CD4-positive, CD25-positive, alpha-beta regulatory T cell (primary cell): ENCODE measurements at regions not wholly inside any gene's neighbourhood (a gene's known extent, or its start where the extent isn't known, plus 50 kb on each side); places are given as distances from the start of the nearest gene placed in this dataset.
A peak's percentile ranks its signal among the peaks of the same experiment; 100 is the strongest.

Experiments
- ATAC-seq, 2 donors: fragments of 150-1000 bp; cut with Tn5 transposase; one replicate each; pipeline ENCODE4 v1.10.0; 2021; ENCODE audit warnings: low read depth in 2 of 2, moderate number of reproducible peaks in 2 of 2, moderate library complexity in 1 of 2
- DNase-seq, 3 donors: peaks; one replicate each; pipeline versions ENCODE4 v3.0.0 to v3.0.0-alpha.2; 2012 to 2022; ENCODE audit warnings: mixed read lengths in 1 of 3
- H3K27ac ChIP-seq: one replicate; pipeline ENCODE4 v1.7.0; 2013; ENCODE audit warnings: mild to moderate bottlenecking, low read length; ENCODE audit not compliant: insufficient read depth, poor library complexity, severe bottlenecking
- H3K27me3 ChIP-seq: one replicate; pipeline ENCODE4 v1.7.0; 2013; ENCODE audit warnings: low read length; ENCODE audit not compliant: control insufficient read depth, insufficient read depth
- H3K36me3 ChIP-seq: one replicate; pipeline ENCODE4 v1.7.0; 2013; ENCODE audit warnings: mild to moderate bottlenecking, low read length, moderate library complexity; ENCODE audit not compliant: control insufficient read depth, insufficient read depth
- H3K4me1 ChIP-seq: 2 replicates; pipeline ENCODE4 v1.7.0; 2013; ENCODE audit warnings: mild to moderate bottlenecking, low read length; ENCODE audit not compliant: insufficient read depth, control insufficient read depth, poor library complexity, severe bottlenecking
- H3K4me3 ChIP-seq: one replicate; pipeline ENCODE4 v1.7.0; 2013; ENCODE audit warnings: low read depth, mild to moderate bottlenecking, low read length, moderate library complexity
- H3K9me3 ChIP-seq, 2 experiments: 1 replicate in 1 of 2; 2 replicates in 1 of 2; pipeline ENCODE4 v1.7.0; 2013; ENCODE audit warnings: low read length in 2 of 2, mild to moderate bottlenecking in 1 of 2, moderate library complexity in 1 of 2; ENCODE audit not compliant: control insufficient read depth in 2 of 2
- H3K27ac Mint-ChIP-seq, 3 donors: one replicate each; pipeline ENCODE4 v1.8.0; 2020 to 2022; ENCODE audit warnings: mild to moderate bottlenecking in 3 of 3, mixed read lengths in 3 of 3, moderate library complexity in 2 of 3
- H3K27me3 Mint-ChIP-seq: one replicate; pipeline ENCODE4 v1.8.0; 2022; ENCODE audit warnings: mild to moderate bottlenecking, mixed read lengths
- H3K36me3 Mint-ChIP-seq: one replicate; pipeline ENCODE4 v1.8.0; 2020; ENCODE audit warnings: mixed read lengths
- H3K4me1 Mint-ChIP-seq, 4 donors: one replicate each; pipeline ENCODE4 v1.8.0; 2020 to 2022; ENCODE audit warnings: mixed read lengths in 4 of 4, mild to moderate bottlenecking in 1 of 4
- H3K4me3 Mint-ChIP-seq, 4 donors: one replicate each; pipeline ENCODE4 v1.8.0; 2020 to 2022; ENCODE audit warnings: mild to moderate bottlenecking in 4 of 4, mixed read lengths in 4 of 4, moderate library complexity in 3 of 4
- H3K9me3 Mint-ChIP-seq, 7 donors: one replicate each; pipeline ENCODE4 v1.8.0; 2020 to 2022; ENCODE audit warnings: mixed read lengths in 7 of 7, mild to moderate bottlenecking in 3 of 7, moderate library complexity in 2 of 7

DNA sequence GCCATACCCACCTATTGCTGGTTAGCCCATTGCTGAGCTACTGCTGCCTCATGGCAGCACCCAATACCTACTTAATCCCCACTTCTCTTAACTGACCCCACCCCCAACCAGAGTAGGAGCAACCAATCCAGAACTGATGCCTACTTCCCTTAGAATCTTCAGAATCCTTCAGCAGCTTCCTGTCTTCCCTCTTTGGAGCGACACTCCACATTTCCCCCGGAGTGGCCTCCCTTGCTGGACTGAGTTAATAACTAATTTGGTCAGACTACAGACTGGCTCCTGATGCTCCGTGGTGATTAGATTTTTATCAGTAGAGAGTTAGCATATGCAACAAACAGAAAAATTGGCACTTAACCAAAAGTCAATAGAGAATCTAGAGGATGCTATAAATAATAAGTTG lies 51.2 kb upstream of the UBR2 start:
- H3K27me3 Mint-ChIP-seq, result no peaks in the 10 kb centered on the region
- no peak overlapping the region for H3K4me3 ChIP-seq
- H3K27ac Mint-ChIP-seq, result no peak overlapping the region
- no peaks in the 10 kb centered on the region for H3K9me3 ChIP-seq
- H3K9me3 Mint-ChIP-seq, result no peaks in the 10 kb centered on the region
- H3K4me1 ChIP-seq, result no peaks in the 10 kb centered on the region
- ATAC-seq, result no peak
- H3K27me3 ChIP-seq, result no peaks in the 10 kb centered on the region
- no peaks in the 10 kb centered on the region for H3K36me3 ChIP-seq
- no peaks in the 10 kb centered on the region for H3K36me3 Mint-ChIP-seq
- H3K4me1 Mint-ChIP-seq, result peaks cover 0 to 2% (median 0%) of the 10 kb centered on the region in 4 donors
- no peak overlapping the region for H3K27ac ChIP-seq
- H3K4me3 Mint-ChIP-seq, result no peak overlapping the region
- DNase-seq, result no peak

- no peaks in the 10 kb centered on the region for H3K36me3 ChIP-seq
- Mint-ChIP-seq H3K4me3 (no peak overlapping the region), H3K36me3 (no peaks in the 10 kb centered on the region), H3K27ac (peak overlapping the region in 1 of 3 donors; percentile 43), H3K9me3 (no peaks in the 10 kb centered on the region), H3K4me1 (peaks cover 0 to 4% (median 0%) of the 10 kb centered on the region in 4 donors), H3K27me3 (no peaks in the 10 kb centered on the region)
- no peak overlapping the region for H3K27ac ChIP-seq
- H3K4me1 ChIP-seq, result no peaks in the 10 kb centered on the region
- no peaks in the 10 kb centered on the region for H3K9me3 ChIP-seq
- DNase-seq (no peak), ATAC-seq (no peak)
- no peaks in the 10 kb centered on the region for H3K27me3 ChIP-seq
- H3K4me3 ChIP-seq, result no peak overlapping the region
Observed at GRCh38 chr6:42511803-42512422, 51.9 kb upstream of the UBR2 start.

DNA sequence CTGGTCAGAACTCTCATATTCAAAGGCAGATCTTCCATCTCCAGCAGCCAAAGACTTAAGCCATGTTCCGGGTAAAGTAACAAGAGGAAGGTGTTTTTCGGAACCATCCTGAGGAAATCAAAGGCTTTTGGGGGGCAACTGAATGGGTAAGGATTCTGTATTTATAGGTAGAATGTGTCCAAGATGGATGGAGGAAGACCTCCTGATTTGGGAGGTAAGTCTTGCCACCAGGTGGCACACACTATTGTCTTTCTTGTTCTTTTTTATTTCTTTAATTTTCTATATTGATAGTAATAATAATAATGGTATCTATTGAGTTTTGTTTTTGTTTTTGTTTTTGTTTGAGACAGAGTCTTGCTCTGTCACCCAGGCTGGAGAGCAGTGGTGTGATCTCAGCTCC lies 53.0 kb upstream of the UBR2 start:
- Mint-ChIP-seq H3K4me3 (no peak overlapping the region), H3K9me3 (no peaks in the 10 kb centered on the region)

DNA sequence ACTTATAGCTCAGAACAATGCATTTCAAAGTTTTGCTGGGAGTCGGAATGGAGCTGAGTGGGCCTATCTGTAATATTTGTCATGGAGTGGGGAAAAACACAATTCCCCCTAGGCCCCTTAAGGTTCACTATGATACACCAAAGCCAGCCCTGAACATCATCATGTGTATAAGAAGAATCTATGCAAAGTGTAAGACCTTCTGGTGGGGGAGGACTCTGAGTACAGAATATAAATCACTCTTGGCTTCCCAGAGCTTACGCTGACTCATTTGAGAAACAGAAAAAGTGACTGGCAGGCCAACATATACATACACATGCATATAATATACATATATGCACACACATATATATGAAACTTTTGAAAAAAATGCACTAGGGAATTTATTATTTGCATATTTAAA lies 54.1 kb upstream of the UBR2 start:
- H3K27ac ChIP-seq, result no peak overlapping the region

More for the DNA sequence above, 53.0 kb upstream of the UBR2 start:
- Mint-ChIP-seq H3K27me3 (no peaks in the 10 kb centered on the region), H3K4me1 (peaks cover 0 to 4% (median 0%) of the 10 kb centered on the region in 4 donors), H3K36me3 (no peaks in the 10 kb centered on the region), H3K27ac (no peak overlapping the region)
- Histone ChIP-seq H3K27me3 (no peaks in the 10 kb centered on the region), H3K36me3 (no peaks in the 10 kb centered on the region), H3K27ac (no peak overlapping the region), H3K9me3 (no peaks in the 10 kb centered on the region), H3K4me3 (no peak overlapping the region), H3K4me1 (no peaks in the 10 kb centered on the region)
- ATAC-seq, result no peak
- DNase-seq, result no peak

DNA sequence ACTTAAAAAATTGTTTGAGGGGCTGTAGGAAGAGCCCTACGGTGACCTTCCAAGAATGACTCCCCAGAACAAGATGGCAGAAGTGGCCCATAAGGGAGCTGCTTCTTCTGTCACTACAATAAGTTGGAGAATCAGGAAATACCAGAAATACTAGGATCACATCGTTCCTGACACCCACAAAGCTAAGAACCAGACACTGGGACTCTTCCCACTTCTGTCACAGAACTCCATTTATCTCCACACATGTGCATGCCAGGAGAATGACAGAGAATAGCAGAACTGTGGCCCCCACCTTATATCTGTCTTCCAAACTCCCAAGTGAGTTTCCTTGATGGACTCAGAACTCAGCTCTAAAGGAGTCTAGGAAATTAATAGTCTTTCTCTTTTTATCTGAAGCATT lies 54.6 kb upstream of the UBR2 start:
- Mint-ChIP-seq H3K4me1 (peaks cover 0 to 2% (median 0%) of the 10 kb centered on the region in 4 donors), H3K27ac (no peak overlapping the region), H3K4me3 (no peak overlapping the region), H3K9me3 (no peaks in the 10 kb centered on the region), H3K36me3 (no peaks in the 10 kb centered on the region), H3K27me3 (no peaks in the 10 kb centered on the region)
- Histone ChIP-seq H3K4me1 (no peaks in the 10 kb centered on the region), H3K9me3 (no peaks in the 10 kb centered on the region), H3K27ac (no peak overlapping the region), H3K4me3 (no peak overlapping the region), H3K27me3 (no peaks in the 10 kb centered on the region), H3K36me3 (no peaks in the 10 kb centered on the region)
- DNase-seq (no peak), ATAC-seq (no peak)

More for the DNA sequence above, 54.1 kb upstream of the UBR2 start:
- Mint-ChIP-seq H3K36me3 (no peaks in the 10 kb centered on the region), H3K27me3 (no peaks in the 10 kb centered on the region), H3K4me3 (no peak overlapping the region), H3K4me1 (peaks cover 0 to 3% (median 0%) of the 10 kb centered on the region in 4 donors), H3K9me3 (no peaks in the 10 kb centered on the region), H3K27ac (no peak overlapping the region)
- H3K4me3 ChIP-seq, result no peak overlapping the region
- H3K36me3 ChIP-seq, result no peaks in the 10 kb centered on the region
- H3K4me1 ChIP-seq, result no peaks in the 10 kb centered on the region
- no peaks in the 10 kb centered on the region for H3K27me3 ChIP-seq
- ATAC-seq (no peak), DNase-seq (no peak)
- H3K9me3 ChIP-seq, result no peaks in the 10 kb centered on the region

- no peaks in the 10 kb centered on the region for H3K36me3 Mint-ChIP-seq
- H3K4me1 Mint-ChIP-seq, result peaks cover 0 to 2% (median 0%) of the 10 kb centered on the region in 4 donors
- no peaks in the 10 kb centered on the region for H3K4me1 ChIP-seq
- H3K27ac ChIP-seq, result no peak overlapping the region
- no peaks in the 10 kb centered on the region for H3K27me3 ChIP-seq
- H3K9me3 Mint-ChIP-seq, result peaks cover 0 to 2% (median 0%) of the 10 kb centered on the region in 7 donors
- ATAC-seq, result no peak
- no peak overlapping the region for H3K27ac Mint-ChIP-seq
- DNase-seq, result no peak
- H3K4me3 Mint-ChIP-seq, result no peak overlapping the region
- H3K36me3 ChIP-seq, result no peaks in the 10 kb centered on the region
- H3K27me3 Mint-ChIP-seq, result no peaks in the 10 kb centered on the region
- H3K9me3 ChIP-seq, result no peaks in the 10 kb centered on the region
- H3K4me3 ChIP-seq, result no peak overlapping the region
Observed at GRCh38 chr6:42507901-42508300, 55.9 kb upstream of the UBR2 start.

GRCh38 chr6:42507195-42507594 lies 55.5 kb upstream of the TRERF1 start:
- no peaks in the 10 kb centered on the region for H3K27me3 Mint-ChIP-seq
- Histone ChIP-seq H3K4me3 (no peak overlapping the region), H3K4me1 (no peaks in the 10 kb centered on the region), H3K36me3 (no peaks in the 10 kb centered on the region), H3K27ac (no peak overlapping the region), H3K9me3 (no peaks in the 10 kb centered on the region), H3K27me3 (no peaks in the 10 kb centered on the region)
- no peak for ATAC-seq
- peaks cover 0 to 2% (median 0%) of the 10 kb centered on the region in 4 donors for H3K4me1 Mint-ChIP-seq
- no peak overlapping the region for H3K27ac Mint-ChIP-seq
- DNase-seq, result no peak
- no peaks in the 10 kb centered on the region for H3K36me3 Mint-ChIP-seq
- peaks cover 0 to 2% (median 0%) of the 10 kb centered on the region in 7 donors for H3K9me3 Mint-ChIP-seq
- H3K4me3 Mint-ChIP-seq, result no peak overlapping the region

DNA sequence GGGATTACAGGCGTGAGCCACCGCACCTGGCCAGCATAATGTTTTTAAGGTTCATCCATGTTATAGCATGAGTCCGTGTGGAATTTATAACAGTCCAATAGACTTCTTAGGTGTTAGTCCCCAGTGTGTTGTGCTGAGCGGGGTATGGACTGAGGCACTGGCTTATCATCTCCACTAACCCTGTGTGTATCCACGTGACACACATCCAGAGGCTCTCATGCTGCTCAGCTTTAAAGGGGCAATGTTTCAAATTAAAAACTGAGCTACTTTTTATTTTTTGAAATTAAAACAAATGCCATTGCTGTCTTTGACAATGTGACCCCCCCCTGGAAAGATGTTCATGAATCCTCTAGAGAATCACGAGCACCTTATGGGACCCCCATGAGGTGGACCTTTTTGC lies 54.3 kb upstream of the TRERF1 start:
- Mint-ChIP-seq H3K4me3 (no peak overlapping the region), H3K4me1 (peaks cover 0 to 2% (median 0%) of the 10 kb centered on the region in 4 donors), H3K27me3 (no peaks in the 10 kb centered on the region), H3K9me3 (peaks cover 0 to 3% (median 0%) of the 10 kb centered on the region in 7 donors), H3K27ac (no peak overlapping the region), H3K36me3 (no peaks in the 10 kb centered on the region)
- no peaks in the 10 kb centered on the region for H3K27me3 ChIP-seq
- H3K4me3 ChIP-seq, result no peak overlapping the region
- ATAC-seq (no peak), DNase-seq (no peak)
- no peaks in the 10 kb centered on the region for H3K36me3 ChIP-seq
- no peak overlapping the region for H3K27ac ChIP-seq
- H3K4me1 ChIP-seq, result no peaks in the 10 kb centered on the region
- H3K9me3 ChIP-seq, result no peaks in the 10 kb centered on the region
